Stimulated activated CD8-positive, alpha-beta memory T cell treated with anti-CD3 and anti-CD28 coated beads, Interleukin-4, amount 100 ng/mL, for 4 hours (primary cell): ENCODE measurements at regions not wholly inside any gene's neighbourhood (a gene's known extent, or its start where the extent isn't known, plus 50 kb on each side); places are given as distances from the start of the nearest gene placed in this dataset.
"Not testable (repeated sequence)": the region's sequence is repeated elsewhere in the genome, so short reads cannot be mapped to it uniquely, and the experiment has no call there.

Experiments
- DNase-seq, 2 donors: peaks; one replicate each; pipeline ENCODE4 v3.0.0-alpha.2; 2020; ENCODE audit warnings: low read depth in 2 of 2, low spot score in 1 of 2

DNA sequence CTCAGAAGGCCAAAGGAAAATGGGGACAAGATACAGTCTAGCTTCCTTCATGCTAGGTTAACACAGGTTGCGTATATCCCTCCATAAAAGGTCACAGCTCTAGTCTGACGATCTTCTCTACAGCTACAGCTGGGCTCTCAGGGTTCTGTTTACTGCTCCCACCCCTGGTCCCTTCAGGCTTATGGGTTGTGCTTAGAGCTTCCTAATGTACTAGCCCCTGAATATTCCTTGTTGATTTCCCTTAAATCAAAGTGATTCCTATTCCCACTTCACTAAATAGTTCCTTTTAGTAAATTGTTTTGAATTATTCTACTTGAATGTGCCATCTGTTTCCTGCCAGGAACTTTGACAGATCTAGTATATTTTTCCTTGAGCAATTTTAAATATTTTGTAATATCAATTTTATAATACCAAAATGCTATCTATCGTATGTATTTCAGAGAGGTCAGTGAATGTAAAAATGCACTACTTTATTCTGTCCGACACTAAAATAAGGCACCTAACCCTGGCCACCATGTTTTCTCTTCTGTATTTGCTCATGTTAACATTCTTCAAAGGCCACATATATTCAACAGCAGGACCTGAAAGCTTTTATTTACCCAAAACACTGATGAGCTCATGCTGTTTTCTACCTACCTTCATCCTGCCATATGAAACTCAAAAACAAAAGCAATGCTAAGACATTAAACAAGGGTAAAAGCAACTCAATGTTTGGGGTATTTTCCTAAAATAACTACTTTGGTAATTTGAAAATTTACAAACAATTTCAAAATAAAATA is 92.8 kb upstream of the TGFBR2 start:
- DNase-seq, result no peak

DNA sequence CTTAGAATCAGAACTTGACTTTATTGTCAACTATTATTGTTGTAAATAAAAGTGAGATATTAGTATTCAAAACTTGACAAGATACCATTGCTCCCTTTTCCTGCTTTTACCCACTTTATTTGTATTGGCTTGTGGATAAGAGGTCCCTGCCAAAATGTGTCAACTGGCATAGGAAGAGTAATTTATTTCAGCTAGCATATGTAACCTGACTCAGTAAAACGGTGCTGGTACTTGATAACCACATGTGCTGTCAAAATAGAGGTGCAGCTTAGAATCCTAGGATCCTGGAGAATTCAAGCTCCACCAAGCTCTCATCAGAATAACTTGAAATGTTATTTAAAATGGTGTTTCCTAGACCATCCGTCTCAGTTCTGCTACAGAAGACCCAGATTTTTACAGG is 90.2 kb upstream of the TGFBR2 start:
- DNase-seq, result no peak

DNA sequence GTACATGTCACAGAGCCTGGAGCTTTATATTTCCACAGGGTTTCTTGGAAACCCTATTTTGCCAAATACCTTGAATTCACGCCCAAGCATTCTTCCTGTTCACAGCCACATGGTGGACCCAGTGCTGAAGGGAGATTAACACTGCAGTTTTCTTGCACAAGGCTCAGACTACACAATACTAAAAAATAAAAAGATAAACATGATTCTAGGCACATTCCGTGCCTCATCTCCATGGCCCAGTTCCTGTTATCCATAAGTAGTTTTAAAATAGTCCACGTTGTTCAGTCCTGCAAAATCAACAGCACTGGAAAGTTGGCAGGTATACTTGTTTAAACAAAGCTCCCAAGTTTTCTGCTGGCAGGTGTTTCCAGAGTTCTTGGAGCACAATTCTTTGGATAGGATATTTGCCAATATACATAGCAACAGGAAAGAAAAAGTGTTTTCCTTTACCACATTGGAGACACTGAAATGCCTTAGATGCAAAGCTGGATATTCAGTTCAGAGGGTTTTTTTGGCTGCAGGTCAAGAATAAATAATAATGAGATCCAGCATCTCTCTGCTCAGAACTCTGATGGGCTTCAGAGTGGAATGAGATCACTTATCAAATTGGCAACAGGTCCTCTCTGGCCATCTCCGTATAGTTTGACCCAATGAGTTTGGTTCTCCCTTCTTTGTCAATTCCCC is 88.1 kb upstream of the TGFBR2 start:
- DNase-seq, result no peak

DNA sequence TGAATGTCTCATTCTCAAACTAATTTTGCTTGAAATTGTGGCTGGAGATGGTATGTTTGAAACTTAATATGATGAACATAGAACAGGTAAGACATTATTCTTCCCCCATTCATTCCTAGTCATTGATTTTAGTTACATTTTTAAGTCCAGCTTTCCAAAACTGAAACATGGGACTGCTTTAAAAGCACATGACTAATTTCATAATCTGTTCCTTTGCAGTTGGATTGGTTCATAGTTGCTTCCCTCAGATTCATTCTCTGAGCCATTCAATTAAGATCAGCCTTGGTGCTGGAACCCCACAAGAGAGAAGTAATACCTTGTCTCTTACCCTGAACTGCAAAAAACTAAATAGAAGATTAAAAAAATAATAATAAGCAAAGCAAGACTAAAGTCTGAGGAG is 87.5 kb upstream of the TGFBR2 start:
- DNase-seq, result no peak

DNA sequence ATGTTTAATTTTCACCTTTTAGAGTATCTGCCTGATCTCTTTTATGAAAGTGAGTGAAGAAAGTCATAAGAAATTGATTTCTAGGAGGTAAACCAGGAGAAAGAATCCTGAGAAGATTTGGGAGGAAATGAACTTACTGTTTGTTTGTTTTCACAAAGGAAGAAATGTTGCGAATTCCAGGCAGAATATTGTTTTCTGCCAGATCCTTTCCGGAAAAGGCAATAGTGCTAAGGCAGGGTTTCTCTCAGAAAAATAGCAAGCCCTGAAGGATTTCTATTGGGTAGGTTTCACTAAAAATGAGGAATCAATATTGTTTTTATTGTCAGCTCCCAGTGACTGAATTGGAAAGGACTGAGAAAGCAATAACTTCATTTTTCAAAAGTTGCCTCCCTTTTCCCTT is 85.7 kb upstream of the TGFBR2 start:
- no peak for DNase-seq

DNA sequence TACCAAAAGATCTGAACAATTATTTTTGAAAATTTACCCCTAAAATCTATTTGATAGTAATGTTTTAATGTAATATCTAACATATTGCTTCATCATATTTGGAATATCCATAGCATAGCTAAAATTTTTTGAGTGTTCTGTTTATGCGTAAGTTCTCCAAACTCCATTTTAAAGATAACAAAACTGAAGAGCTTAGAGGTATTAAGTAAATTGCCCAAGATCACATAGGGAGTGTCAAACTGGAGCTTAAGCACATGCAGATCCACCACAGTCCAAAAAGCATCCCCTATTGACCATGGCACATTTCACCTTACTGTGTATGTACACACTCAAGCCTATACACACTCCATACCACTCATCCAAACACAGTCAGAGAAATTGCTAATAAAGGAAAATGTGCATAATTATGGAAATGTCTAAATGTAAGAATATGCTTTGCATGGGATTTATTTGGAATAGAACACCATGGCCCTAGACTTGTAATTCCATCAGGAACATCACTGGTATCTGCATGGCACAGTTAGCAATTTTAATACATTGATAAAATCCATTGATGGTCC is 85.2 kb upstream of the TGFBR2 start:
- DNase-seq, result no peak

DNA sequence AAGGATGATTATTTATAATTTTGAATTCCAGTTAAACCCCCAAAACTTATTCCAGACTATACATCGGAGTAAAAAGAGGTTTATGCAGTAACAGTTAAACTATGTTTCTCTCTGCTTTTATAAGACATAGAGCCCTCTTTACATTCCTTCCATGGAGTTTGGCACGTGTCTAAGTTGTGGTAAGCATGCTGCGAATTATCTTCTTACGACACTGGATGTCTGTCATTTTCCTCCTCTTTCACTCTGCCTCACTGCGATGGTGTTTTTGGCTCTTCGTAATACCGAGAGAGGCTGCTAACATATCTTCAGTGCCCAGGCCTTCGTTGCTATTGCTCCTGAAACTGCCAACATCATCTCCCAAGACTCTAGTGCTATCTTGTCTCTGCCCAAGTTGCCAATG is 83.9 kb upstream of the TGFBR2 start:
- no peak for DNase-seq

DNA sequence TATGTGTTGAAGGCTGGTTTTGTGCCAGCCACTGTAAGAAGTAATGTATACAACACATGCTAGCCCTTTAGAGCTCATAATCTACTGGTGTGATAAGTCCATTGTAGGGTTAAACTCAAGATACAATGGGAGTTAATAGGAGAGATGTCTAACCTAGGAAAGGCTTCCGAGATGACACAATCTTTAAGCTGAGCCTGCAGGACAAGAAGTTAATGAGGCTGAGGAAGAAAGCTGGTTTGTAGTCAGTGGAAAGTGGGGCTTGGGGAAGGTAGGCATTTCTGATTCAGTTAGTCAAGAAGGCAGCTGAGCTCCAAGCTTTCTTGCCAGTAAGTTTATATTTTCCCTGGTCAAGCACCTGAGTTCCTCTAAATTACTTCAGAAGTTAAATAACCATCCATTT is 83.0 kb upstream of the TGFBR2 start:
- no peak for DNase-seq

DNA sequence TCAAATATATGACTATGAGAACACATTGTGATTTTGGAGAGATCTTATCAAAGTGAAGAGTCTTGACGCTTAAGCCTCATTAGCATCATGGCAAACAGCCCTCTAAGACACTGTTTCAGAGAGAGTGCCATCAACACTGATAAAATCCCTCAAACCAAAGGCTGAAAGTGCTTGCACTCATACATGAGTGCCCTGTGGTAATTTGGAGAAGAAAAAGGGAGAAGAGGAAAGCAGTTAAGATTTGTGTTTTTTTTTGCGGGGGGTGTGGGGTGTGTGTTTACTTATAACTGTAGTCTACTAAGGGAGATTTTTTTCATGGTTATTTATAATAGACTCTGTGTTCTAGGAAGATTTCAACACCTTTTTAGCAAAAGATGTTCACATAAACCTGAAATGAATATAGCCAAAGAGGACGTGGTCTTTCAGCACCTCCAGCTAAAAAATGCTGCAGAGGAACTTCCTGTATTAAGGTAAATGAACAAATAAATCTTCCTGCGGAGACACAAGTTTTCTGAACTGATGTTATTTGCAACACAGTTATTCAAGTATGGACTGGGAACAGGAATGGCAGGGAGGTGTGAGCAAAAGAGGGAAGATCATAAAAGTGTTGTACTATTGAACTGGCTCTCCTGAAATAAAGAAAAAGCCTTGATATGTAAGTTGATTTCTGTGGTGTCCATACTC is 81.9 kb upstream of the TGFBR2 start:
- no peak for DNase-seq

DNA sequence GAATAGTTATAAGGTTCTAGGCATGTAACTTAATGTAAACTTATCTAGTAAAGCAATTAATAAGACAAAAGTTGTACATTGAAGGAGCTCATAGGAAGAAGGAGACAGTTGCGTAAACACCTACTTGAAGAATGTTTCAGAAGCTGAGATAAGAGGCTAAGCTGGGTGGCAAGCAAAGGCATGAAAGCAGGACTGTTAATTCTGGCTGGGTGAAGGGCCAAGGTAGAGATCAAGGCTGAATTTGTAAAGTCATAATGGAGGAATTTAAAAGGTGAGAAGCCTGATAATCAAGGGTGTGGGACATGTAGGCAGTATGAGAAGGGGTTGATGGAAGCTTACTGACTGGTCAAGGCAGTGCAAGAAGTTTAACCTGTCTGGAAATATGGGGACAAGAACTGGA is 80.4 kb upstream of the TGFBR2 start:
- DNase-seq, result no peak

DNA sequence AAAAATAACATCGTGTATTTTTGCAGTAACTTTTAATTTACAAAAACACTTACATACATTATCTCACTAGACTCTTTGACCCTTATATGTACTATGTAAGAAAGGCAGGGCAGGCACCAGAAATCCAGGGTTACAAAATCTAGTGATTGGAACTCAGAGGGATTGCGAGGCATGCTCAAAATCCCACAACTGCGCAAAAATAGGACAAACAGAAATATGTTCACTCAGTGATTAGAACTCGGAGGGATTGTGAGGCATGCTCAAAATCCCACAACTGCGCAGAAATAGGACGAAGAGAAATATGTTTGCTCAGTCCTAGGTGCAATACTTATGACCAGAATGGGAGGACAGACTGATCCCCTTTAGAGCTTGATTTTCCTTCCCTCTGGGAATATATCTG is 79.2 kb upstream of the TGFBR2 start:
- no peak for DNase-seq

DNA sequence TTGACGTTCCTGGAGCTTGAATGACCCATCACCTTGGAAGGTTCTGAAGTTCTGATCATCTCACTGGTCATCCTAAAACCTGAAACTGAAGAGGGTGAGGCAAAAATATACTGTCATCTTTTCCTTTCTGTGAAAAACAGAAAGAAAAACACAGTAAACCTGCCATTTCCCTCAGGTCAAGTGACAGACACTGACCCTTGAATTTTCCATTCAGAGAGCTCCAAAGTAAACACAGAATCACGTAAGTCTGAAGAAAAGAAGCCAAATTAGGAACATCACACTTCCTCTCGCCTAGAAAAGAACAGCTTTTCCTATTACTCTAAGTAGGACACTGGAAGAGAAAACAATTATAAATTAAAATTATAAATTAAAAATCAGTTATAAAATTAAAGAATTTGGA is 78.7 kb upstream of the TGFBR2 start:
- DNase-seq, result no peak

DNA sequence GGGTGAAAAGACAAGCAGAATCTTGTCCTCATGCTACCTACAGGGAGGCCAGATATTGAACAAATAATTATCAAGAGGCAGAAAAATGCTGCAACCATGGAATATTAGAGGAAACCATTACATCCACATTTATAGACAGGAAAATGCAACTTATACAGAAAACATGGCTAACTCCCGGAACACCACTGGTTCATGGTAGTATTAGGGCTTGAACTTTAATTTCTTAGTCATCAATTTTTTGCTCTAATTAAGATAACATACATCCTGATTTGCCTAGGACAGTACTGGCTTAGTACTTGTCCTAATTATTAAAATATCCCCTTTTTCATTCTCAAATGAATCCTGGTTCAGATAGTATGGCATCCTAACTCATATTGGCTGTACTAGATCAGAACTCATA is 76.3 kb upstream of the TGFBR2 start:
- no peak for DNase-seq

DNA sequence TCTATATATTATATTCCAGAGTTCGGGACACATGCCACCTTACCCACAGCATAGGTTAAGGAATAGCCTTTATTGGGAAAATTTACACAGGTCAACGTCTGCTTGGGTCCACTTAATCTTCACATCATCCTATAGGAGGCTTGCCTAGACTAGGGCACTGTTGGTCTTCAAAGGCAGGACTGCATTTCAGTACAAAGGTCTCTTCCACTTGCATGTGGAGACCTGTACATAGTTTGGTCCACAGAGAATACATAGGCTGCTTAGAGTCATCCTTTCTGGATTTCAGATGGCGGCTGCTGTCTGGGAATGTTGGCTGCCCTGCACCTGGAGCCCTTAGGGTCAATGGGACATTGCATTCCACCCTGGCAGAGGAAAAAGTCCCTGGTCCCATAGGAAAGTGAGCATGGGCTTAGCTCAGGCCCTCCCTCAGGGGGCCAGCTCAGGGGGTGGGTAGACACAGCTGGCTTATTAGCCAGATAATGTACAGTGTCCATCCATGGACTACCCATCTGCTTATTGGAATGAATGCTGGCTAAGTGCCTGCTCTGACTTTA is 75.3 kb upstream of the TGFBR2 start:
- no peak for DNase-seq

DNA sequence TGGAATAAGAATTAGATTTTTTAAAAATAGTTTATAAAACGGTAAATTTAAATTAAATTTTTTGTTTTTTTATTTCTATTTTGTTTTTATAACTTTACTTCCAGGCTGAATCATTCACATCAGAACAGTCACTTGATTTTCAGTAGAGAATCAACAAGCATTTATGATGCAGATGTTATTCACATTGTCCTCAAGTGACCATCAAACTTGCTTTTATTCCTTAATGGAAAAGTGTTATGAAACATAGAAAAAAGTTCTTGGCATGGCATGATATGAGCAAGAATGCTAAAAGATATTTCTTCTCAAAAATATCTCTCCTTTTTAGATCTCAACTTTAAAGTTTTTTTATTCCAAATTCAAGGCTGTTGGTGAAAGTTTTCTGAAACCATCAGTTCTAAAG is 70.9 kb upstream of the TGFBR2 start:
- no peak for DNase-seq

DNA sequence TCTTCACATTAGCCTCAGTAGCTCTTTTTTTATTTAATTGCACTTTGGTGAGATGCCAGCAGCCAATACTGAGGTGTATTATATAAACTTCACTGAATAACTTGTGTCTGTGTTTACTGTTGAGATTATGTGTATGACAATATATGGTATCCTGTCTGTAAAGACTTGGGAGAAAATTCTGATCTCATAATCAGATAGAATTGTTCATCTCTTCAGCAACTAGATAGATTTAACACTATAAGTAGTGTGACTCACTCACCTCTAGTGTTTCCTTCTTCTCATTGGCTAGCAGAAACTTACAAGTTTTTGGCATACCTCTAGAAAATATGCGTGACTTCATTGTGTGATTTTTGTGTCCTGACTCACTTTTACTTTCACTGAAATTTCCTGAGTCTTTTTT is 67.6 kb upstream of the TGFBR2 start:
- no peak for DNase-seq

DNA sequence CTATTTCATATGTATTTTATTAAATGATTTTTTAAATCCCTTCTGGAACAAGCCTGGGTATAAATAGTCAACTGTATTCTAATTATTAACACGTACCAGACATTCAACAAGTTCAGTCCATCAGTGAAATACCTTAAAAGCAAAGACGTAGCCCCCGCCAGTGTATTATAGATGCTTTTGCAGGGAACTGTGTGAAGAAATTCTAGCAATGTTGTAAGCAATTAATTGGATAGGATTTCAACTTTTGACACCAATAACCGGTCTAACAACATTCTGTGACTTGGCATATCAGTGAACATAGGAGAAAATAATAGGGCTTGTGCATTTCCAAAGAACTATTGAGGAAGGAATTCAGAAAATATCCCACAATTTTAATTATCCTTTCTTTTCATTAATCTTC is 67.2 kb upstream of the TGFBR2 start:
- DNase-seq, result no peak

DNA sequence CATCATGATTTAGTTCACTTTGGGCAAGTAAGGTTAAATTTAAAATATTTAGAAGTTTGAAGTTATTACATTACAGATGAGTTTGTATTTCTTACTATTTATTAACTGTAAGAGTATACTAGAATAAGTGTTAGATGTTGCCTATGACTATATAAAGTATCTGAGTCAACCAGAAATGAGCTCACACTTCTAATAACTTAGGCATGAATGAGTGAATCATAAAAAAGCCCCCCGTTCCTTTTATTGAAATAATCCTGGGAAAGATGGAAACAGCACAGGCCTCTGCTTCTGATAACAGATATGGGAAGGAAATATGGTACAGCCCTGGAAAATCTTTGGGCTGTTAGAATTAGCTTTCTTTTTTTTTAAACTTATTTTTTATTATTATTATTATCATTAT is 66.6 kb upstream of the TGFBR2 start:
- no peak for DNase-seq

DNA sequence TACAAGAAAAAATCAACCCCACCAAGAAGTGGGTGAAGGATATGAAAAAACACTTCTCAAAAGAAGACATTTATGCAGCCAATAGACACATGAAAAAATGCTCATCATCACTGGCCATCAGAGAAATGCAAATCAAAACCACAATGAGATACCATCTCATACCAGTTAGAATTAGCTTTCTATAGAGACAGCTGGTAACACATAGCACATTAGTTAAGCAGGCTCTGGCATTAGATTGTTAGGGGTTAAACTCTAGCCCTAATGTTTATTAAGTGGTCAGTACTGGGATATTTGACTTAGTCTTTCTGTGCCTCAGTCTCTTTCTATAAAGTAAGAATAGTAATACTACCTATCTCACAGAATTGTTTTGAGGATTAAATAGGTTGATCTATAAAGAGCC is 65.2 kb upstream of the TGFBR2 start:
- not testable (repeated sequence) for DNase-seq

DNA sequence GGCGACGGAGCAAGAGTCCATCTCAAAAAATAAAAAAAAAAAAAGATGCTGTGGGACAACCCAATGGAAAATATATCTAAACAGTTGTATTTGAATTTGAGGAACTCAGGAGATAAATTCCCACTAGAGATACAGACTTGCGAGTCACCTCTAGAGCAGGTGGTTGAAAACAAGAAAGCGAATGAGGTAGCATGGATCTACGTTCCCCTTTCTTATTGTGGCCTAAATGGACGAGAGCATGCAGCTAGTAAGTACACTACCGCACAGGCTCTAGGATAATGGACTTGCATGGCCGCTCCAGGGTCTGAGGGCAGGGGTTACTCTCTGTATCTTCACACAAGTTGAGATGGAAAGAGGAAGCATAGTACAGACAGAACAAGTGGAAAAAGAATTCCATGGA is 63.5 kb upstream of the TGFBR2 start:
- DNase-seq, result no peak

DNA sequence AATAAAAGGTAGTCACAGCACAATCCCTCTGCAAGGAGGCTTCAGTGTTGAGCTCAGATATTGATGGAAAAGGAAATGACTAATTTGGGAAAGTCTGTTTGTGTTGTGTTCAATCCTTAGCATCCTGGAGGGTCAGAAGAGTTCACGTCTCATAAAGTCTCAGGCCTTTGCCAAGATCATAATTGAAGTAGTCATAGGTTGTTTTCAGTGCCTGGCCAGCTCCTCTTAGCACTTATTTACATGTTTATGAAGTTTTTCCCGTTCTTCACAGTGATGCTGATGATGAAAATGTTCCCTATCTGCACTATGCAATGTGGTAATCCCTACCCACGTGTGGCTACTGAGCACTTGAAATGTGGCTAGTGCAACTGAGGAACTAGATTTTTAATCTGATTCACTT is 61.6 kb upstream of the TGFBR2 start:
- no peak for DNase-seq

DNA sequence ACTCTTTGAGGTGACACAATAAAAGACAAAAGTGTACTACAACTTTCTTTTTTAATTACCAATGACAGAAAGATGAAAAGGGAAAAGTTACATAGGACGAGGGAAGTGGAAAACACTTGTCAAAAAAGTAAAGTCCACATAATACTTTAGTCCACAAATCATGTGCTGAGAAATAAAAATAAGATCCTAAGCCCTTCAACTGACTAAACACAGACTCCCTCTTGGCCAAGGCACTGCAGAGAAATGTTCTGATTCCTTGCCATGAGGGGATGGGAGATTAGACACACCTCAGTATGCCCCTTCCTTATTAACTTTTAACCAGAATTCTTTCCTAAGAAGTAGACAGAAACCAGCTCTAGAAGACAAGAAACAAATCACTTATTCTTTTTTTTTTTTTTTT is 59.5 kb upstream of the TGFBR2 start:
- no peak for DNase-seq
